HG03108 (cell line): ENCODE measurements at regions not wholly inside any gene's neighbourhood (a gene's known extent, or its start where the extent isn't known, plus 50 kb on each side); places are given as distances from the start of the nearest gene placed in this dataset.
A peak's percentile ranks its signal among the peaks of the same experiment; 100 is the strongest.

ENCODE experiments used
- ATAC-seq: cut with Tn5 transposase; IDR thresholded peaks from one replicate; pipeline ENCODE4 v1.9.1; 2021; ENCODE audit warnings: moderate library complexity; ENCODE audit not compliant: unreplicated experiment

- ATAC-seq, result no peak
Observed at GRCh38 chr3:144067059-144067458, 95.4 kb downstream of the DIPK2A start.

- ATAC-seq, result no peak
Observed at GRCh38 chr3:144073698-144074097, 102.1 kb downstream of the DIPK2A start.

- ATAC-seq, result no peak
Observed at GRCh38 chr3:144079634-144080033, 108.0 kb downstream of the DIPK2A start.

GRCh38 chr3:144084929-144085328, 113.3 kb downstream of the DIPK2A start:
- ATAC-seq, result no peak

GRCh38 chr3:144085964-144086363, 114.3 kb downstream of the DIPK2A start:
- no peak for ATAC-seq

GRCh38 chr3:144096016-144096415, 124.4 kb downstream of the DIPK2A start:
- ATAC-seq, result no peak

GRCh38 chr3:144097163-144097562, 125.5 kb downstream of the DIPK2A start:
- ATAC-seq, result no peak

- ATAC-seq, result no peak
Observed at GRCh38 chr3:144098691-144099090, 127.1 kb downstream of the DIPK2A start.

GRCh38 chr3:144102421-144102820, 130.8 kb downstream of the DIPK2A start:
- ATAC-seq, result no peak

GRCh38 chr3:144104186-144104585, 132.6 kb downstream of the DIPK2A start:
- no peak for ATAC-seq

- no peak for ATAC-seq
Observed at GRCh38 chr3:144104679-144105078, 133.1 kb downstream of the DIPK2A start.

GRCh38 chr3:144105542-144105941, 133.9 kb downstream of the DIPK2A start:
- ATAC-seq, result no peak

- no peak for ATAC-seq
Observed at GRCh38 chr3:144106970-144107369, 135.3 kb downstream of the DIPK2A start.

- no peak for ATAC-seq
Observed at GRCh38 chr3:144107923-144108322, 136.3 kb downstream of the DIPK2A start.

GRCh38 chr3:144109944-144110343, 138.3 kb downstream of the DIPK2A start:
- peak; percentile 83 for ATAC-seq

GRCh38 chr3:144112036-144112435, 140.4 kb downstream of the DIPK2A start:
- ATAC-seq, result no peak

GRCh38 chr3:144112437-144112836, 140.8 kb downstream of the DIPK2A start:
- ATAC-seq, result no peak

- ATAC-seq, result no peak
Observed at GRCh38 chr3:144114767-144115166, 143.1 kb downstream of the DIPK2A start.

- no peak for ATAC-seq
Observed at GRCh38 chr3:144119633-144120032, 148.0 kb downstream of the DIPK2A start.

GRCh38 chr3:144121661-144122060, 150.0 kb downstream of the DIPK2A start:
- ATAC-seq, result no peak

- no peak for ATAC-seq
Observed at GRCh38 chr3:144127014-144127413, 155.4 kb downstream of the DIPK2A start.

- ATAC-seq, result peak; percentile 10
Observed at GRCh38 chr3:144127700-144128099, 156.1 kb downstream of the DIPK2A start.

- ATAC-seq, result peak; percentile 95
Observed at GRCh38 chr3:144128108-144128892, 156.7 kb downstream of the DIPK2A start.
